ENCODE measurements at regions not wholly inside any gene's neighbourhood (a gene's known extent, or its start where the extent isn't known, plus 50 kb on each side); places are given as distances from the start of the nearest gene placed in this dataset.
A peak's percentile ranks its signal among the peaks of the same experiment; 100 is the strongest.

GRCh38 chr1:112325504-112325903, 70.5 kb upstream of the CTTNBP2NL start:
- Mint-ChIP-seq H3K27ac (no peak overlapping the region), H3K9me3 (no peaks in the 10 kb centered on the region), H3K27me3 (ENCODE audit: low read depth) (peaks cover 94% of the 10 kb centered on the region), H3K36me3 (no peaks in the 10 kb centered on the region), H3K4me1 (no peaks in the 10 kb centered on the region), H3K4me3 (no peak overlapping the region)
- no peak for TF ChIP-seq CTCF (IDR thresholded peaks at IDR 0.05; ENCODE audit: unreplicated experiment)
- no peak for DNase-seq (ENCODE audit: low spot score in 2 of 2, unreplicated experiment in 2 of 2)

GRCh38 chr1:112328600-112328999, 67.4 kb upstream of the CTTNBP2NL start:
- no peaks in the 10 kb centered on the region for H3K36me3 Mint-ChIP-seq
- DNase-seq (ENCODE audit: low spot score in 2 of 2, unreplicated experiment in 2 of 2): no peak
- no peak for TF ChIP-seq CTCF (IDR thresholded peaks at IDR 0.05; ENCODE audit: unreplicated experiment)
- H3K9me3 Mint-ChIP-seq: no peaks in the 10 kb centered on the region
- no peak overlapping the region for H3K4me3 Mint-ChIP-seq
- H3K27ac Mint-ChIP-seq: no peak overlapping the region
- no peaks in the 10 kb centered on the region for H3K4me1 Mint-ChIP-seq
- peaks cover 98% of the 10 kb centered on the region for H3K27me3 Mint-ChIP-seq (ENCODE audit: low read depth)

- DNase-seq (ENCODE audit: low spot score in 2 of 2, unreplicated experiment in 2 of 2): no peak
- no peak for TF ChIP-seq CTCF (IDR thresholded peaks at IDR 0.05; ENCODE audit: unreplicated experiment)
- H3K36me3 Mint-ChIP-seq: no peaks in the 10 kb centered on the region
- peaks cover 95% of the 10 kb centered on the region for H3K27me3 Mint-ChIP-seq (ENCODE audit: low read depth)
- H3K4me1 Mint-ChIP-seq: no peaks in the 10 kb centered on the region
- no peaks in the 10 kb centered on the region for H3K9me3 Mint-ChIP-seq
- no peak overlapping the region for H3K27ac Mint-ChIP-seq
- no peak overlapping the region for H3K4me3 Mint-ChIP-seq
Observed at GRCh38 chr1:112332176-112333150, 63.6 kb upstream of the CTTNBP2NL start.

GRCh38 chr1:112335351-112335750, 60.7 kb upstream of the CTTNBP2NL start:
- no peak for TF ChIP-seq CTCF (IDR thresholded peaks at IDR 0.05; ENCODE audit: unreplicated experiment)
- no peaks in the 10 kb centered on the region for H3K36me3 Mint-ChIP-seq
- H3K27ac Mint-ChIP-seq: no peak overlapping the region
- no peak overlapping the region for H3K4me3 Mint-ChIP-seq
- no peak for DNase-seq (ENCODE audit: low spot score in 2 of 2, unreplicated experiment in 2 of 2)
- H3K9me3 Mint-ChIP-seq: peaks cover 5% of the 10 kb centered on the region
- H3K4me1 Mint-ChIP-seq: no peaks in the 10 kb centered on the region
- H3K27me3 Mint-ChIP-seq (ENCODE audit: low read depth): peaks cover 93% of the 10 kb centered on the region

- Mint-ChIP-seq H3K4me3 (no peak overlapping the region), H3K36me3 (no peaks in the 10 kb centered on the region), H3K27me3 (ENCODE audit: low read depth) (peaks cover 84% of the 10 kb centered on the region), H3K9me3 (peaks cover 5% of the 10 kb centered on the region), H3K27ac (no peak overlapping the region), H3K4me1 (no peaks in the 10 kb centered on the region)
- DNase-seq (ENCODE audit: low spot score in 2 of 2, unreplicated experiment in 2 of 2): no peak
- TF ChIP-seq CTCF (IDR thresholded peaks at IDR 0.05; ENCODE audit: unreplicated experiment): peak; percentile 32
Observed at GRCh38 chr1:112337028-112337531, 58.9 kb upstream of the CTTNBP2NL start.

Measured in mesothelial cell of epicardium (in vitro differentiated cells).